Naive thymus-derived CD8-positive, alpha-beta T cell (primary cell): ENCODE measurements at regions not wholly inside any gene's neighbourhood (a gene's known extent, or its start where the extent isn't known, plus 50 kb on each side); places are given as distances from the start of the nearest gene placed in this dataset.

Source experiments
- ATAC-seq, 2 donors: fragments of 150-1000 bp; cut with Tn5 transposase in 1 of 2; sonication (Bioruptor Pico), chemical (Tn5 transposase) in 1 of 2; 1 replicate in 1 of 2; 2 replicates in 1 of 2; pipeline ENCODE4 v1.10.0; 2021; ENCODE audit warnings: mild to moderate bottlenecking in 2 of 2, moderate library complexity in 2 of 2
- POLR2A ChIA-PET: fragments of 350-600 bp; sonication (Branson Sonifier 250); formaldehyde crosslinking; loops from one replicate; lab custom pipeline; 2021; ENCODE audit warnings: antibody characterized with exemption; lab: Charles Lee
- DNase-seq, 10 donors: peaks; one replicate each; pipeline versions ENCODE4 v3.0.0 to v3.0.0-alpha.2; 2020 to 2022
- H3K27ac Mint-ChIP-seq, 10 donors: one replicate each; pipeline ENCODE4 v1.8.0; 2020 to 2022; ENCODE audit warnings: mild to moderate bottlenecking in 10 of 10, mixed read lengths in 10 of 10, moderate library complexity in 4 of 10, inconsistent platforms in 1 of 10
- H3K27me3 Mint-ChIP-seq, 5 donors: one replicate each; pipeline ENCODE4 v1.8.0; 2021 to 2022; ENCODE audit warnings: mixed read lengths in 5 of 5
- H3K36me3 Mint-ChIP-seq, 3 donors: one replicate each; pipeline ENCODE4 v1.8.0; 2020 to 2022; ENCODE audit warnings: mixed read lengths in 3 of 3, mild to moderate bottlenecking in 2 of 3, inconsistent platforms in 1 of 3
- H3K4me1 Mint-ChIP-seq, 4 donors: one replicate each; pipeline ENCODE4 v1.8.0; 2021 to 2022; ENCODE audit warnings: mixed read lengths in 4 of 4
- H3K4me3 Mint-ChIP-seq, 10 donors: one replicate each; pipeline ENCODE4 v1.8.0; 2020 to 2022; ENCODE audit warnings: mild to moderate bottlenecking in 10 of 10, mixed read lengths in 10 of 10, moderate library complexity in 6 of 10, inconsistent platforms in 1 of 10
- H3K9me3 Mint-ChIP-seq, 9 donors: one replicate each; pipeline ENCODE4 v1.8.0; 2020 to 2022; ENCODE audit warnings: mixed read lengths in 9 of 9, mild to moderate bottlenecking in 3 of 9, inconsistent platforms in 1 of 9, moderate library complexity in 1 of 9

DNA sequence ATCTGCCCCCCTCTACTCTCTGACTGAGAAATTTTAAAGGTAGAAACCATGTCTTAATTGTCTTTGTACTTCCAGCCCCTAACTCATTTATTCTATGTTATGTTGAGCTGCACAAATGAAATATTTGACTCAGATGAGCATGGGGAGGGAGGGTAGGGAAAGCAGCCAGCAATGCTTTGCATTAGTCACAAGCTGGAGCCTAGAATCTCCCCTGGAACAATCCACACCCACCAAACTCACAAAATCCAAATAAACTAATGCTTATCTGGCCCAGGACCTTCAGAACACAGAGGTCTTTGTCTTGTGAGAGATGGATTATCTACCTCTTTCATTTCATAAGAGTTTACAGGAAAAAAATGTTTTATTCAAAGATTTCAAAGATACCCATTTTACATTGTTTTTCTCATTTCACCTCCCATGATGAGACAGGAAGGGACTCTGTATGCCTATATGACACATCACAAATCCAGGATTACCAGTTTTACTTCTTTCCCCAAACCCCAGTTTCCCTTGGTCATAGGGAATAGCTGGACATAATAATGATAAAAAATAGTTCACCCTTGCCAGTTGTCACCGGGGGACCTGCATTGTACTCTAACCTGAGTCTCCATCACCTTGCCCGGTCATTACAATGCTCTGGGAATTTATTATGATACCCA, 466.9 kb downstream of the KIF16B start:
- no peaks in the 10 kb centered on the region for H3K36me3 Mint-ChIP-seq
- POLR2A ChIA-PET, result no interaction called here
- H3K4me1 Mint-ChIP-seq, result peaks cover 0 to 13% (median 0%) of the 10 kb centered on the region in 4 donors
- no peak for DNase-seq
- H3K27ac Mint-ChIP-seq, result no peak overlapping the region
- H3K27me3 Mint-ChIP-seq, result peaks cover 0 to 15% (median 1%) of the 10 kb centered on the region in 5 donors
- H3K4me3 Mint-ChIP-seq, result no peak overlapping the region
- H3K9me3 Mint-ChIP-seq, result peaks cover 0 to 5% (median 1%) of the 10 kb centered on the region in 9 donors
- ATAC-seq, result no peak

DNA sequence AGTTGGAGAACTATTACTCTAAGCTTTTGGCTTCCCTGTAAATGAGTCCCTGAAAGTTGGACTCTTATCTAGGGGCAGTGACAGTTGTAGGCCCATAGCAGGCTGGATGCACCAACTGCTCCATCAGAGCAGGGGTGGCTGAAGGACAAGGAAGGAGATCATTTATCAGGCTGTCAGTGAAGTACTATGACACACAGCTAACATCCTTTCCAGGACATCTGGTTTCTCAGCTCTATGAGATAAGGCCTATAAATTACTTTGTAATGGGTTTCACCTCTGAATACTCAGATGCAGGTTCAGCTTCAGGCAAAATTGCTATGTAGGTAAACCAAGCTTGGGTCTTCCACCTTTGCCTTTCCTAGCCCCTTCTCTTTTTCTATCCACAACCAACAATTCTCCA, 468.5 kb downstream of the KIF16B start:
- Mint-ChIP-seq H3K27me3 (peaks cover 0 to 13% (median 0%) of the 10 kb centered on the region in 5 donors), H3K4me1 (peaks cover 0 to 15% (median 0%) of the 10 kb centered on the region in 4 donors), H3K9me3 (peaks cover 0 to 4% (median 1%) of the 10 kb centered on the region in 9 donors), H3K4me3 (no peak overlapping the region), H3K27ac (no peak overlapping the region), H3K36me3 (no peaks in the 10 kb centered on the region)
- POLR2A ChIA-PET, result no interaction called here
- no peak for ATAC-seq
- DNase-seq, result no peak
